B cell (primary cell): ENCODE measurements at regions not wholly inside any gene's neighbourhood (a gene's known extent, or its start where the extent isn't known, plus 50 kb on each side); places are given as distances from the start of the nearest gene placed in this dataset.

Experiments
- ATAC-seq: fragments of 200-7000 bp; cut with Tn5 transposase; one replicate; pipeline ENCODE4 v1.10.0; 2021; ENCODE audit warnings: low read depth, mild to moderate bottlenecking, moderate number of reproducible peaks, moderate library complexity
- CTCF ChIA-PET: fragments of 350-600 bp; sonication (Branson Sonifier 250); formaldehyde crosslinking; loops from one replicate; lab custom pipeline; 2021; ENCODE audit warnings: antibody characterized with exemption, inconsistent platforms; lab: Charles Lee
- POLR2A ChIA-PET: fragments of 350-600 bp; sonication (Branson Sonifier 250); formaldehyde crosslinking; loops from one replicate; lab custom pipeline; 2021; ENCODE audit warnings: antibody characterized with exemption; lab: Charles Lee
- DNase-seq: peaks from one replicate; pipeline ENCODE4 v3.0.0; 2013
- H2AFZ ChIP-seq: 2 replicates; pipeline ENCODE4 v1.6.1; 2012; ENCODE audit warnings: mild to moderate bottlenecking, low read depth, low read length; ENCODE audit not compliant: insufficient read depth, poor library complexity, severe bottlenecking
- H3K27ac ChIP-seq, 2 donors: 1 replicate in 1 of 2; 2 replicates in 1 of 2; pipeline ENCODE4 v1.5.1; 2012 to 2013; ENCODE audit warnings: low read length in 2 of 2, mild to moderate bottlenecking in 2 of 2, moderate library complexity in 1 of 2
- H3K27me3 ChIP-seq, 4 experiments: fragments of 200-600 bp in 1 of 4; sonication (generic) in 1 of 4; replicated peaks in 1 of 4; 1 replicate in 2 of 4; 2 replicates in 2 of 4; pipeline versions ENCODE4 v1.6.1 to v1.7.0; 2013 to 2016; ENCODE audit warnings: low read length in 3 of 4, mild to moderate bottlenecking in 2 of 4, mixed read lengths in 1 of 4, moderate library complexity in 1 of 4; ENCODE audit not compliant: insufficient read depth in 4 of 4, control insufficient read depth in 3 of 4; ENCODE audit errors: control extremely low read depth in 1 of 4
- H3K36me3 ChIP-seq, 2 experiments: replicated peaks in 1 of 2; 1 replicate in 1 of 2; 2 replicates in 1 of 2; pipeline versions ENCODE4 v1.6.1 to v1.7.1; 2013; ENCODE audit warnings: low read length in 1 of 2; ENCODE audit not compliant: insufficient read depth in 2 of 2, control insufficient read depth in 1 of 2; ENCODE audit errors: control extremely low read depth in 1 of 2, extremely low read depth in 1 of 2
- H3K4me1 ChIP-seq, 2 donors: fragments of 200-600 bp in 1 of 2; sonication (generic) in 1 of 2; 1 replicate in 1 of 2; 2 replicates in 1 of 2; pipeline versions ENCODE4 v1.5.1 to v1.6.1; 2013 to 2017; ENCODE audit warnings: low read length in 2 of 2; ENCODE audit not compliant: control insufficient read depth in 2 of 2, insufficient read depth in 2 of 2
- H3K4me2 ChIP-seq: replicated peaks from 2 replicates; pipeline ENCODE3; 2012; ENCODE audit warnings: mild to moderate bottlenecking, low read depth, low read length; ENCODE audit not compliant: poor library complexity, severe bottlenecking
- H3K4me3 ChIP-seq, 5 experiments: fragments of 200-600 bp in 1 of 5; sonication (generic) in 1 of 5; 1 replicate in 3 of 5; 2 replicates in 2 of 5; pipeline versions ENCODE4 v1.5.1 to v1.7.0; 2011 to 2016; ENCODE audit warnings: low read length in 4 of 5, mild to moderate bottlenecking in 4 of 5, low read depth in 2 of 5, control low read depth in 1 of 5, moderate library complexity in 1 of 5; ENCODE audit not compliant: insufficient read depth in 1 of 5; ENCODE audit errors: control extremely low read depth in 1 of 5, extremely low read depth in 1 of 5
- H3K79me2 ChIP-seq: fragments of 200-600 bp; sonication (generic); one replicate; pipeline ENCODE4 v1.6.0; 2016; ENCODE audit warnings: low read length; ENCODE audit not compliant: control insufficient read depth, insufficient read depth
- H3K9ac ChIP-seq: fragments of 200-600 bp; sonication (generic); 2 replicates; pipeline ENCODE4 v1.6.1; 2017; ENCODE audit warnings: mild to moderate bottlenecking, low read length, moderate library complexity
- H3K9me3 ChIP-seq, 3 donors: one replicate each; pipeline versions ENCODE4 v1.6.1 to v1.7.1; 2013; ENCODE audit warnings: low read length in 2 of 3; ENCODE audit not compliant: control insufficient read depth in 2 of 3, insufficient read depth in 1 of 3; ENCODE audit errors: control extremely low read depth in 1 of 3
- H4K20me1 ChIP-seq: 2 replicates; pipeline ENCODE4 v1.6.0; 2012; ENCODE audit warnings: mild to moderate bottlenecking, low read length; ENCODE audit not compliant: insufficient read depth, control insufficient read depth, poor library complexity, severe bottlenecking
- H3K27ac Mint-ChIP-seq: one replicate; pipeline ENCODE4 v1.8.0; 2021; ENCODE audit warnings: mixed read lengths
- H3K27me3 Mint-ChIP-seq: one replicate; pipeline ENCODE4 v1.8.0; 2021; ENCODE audit warnings: mixed read lengths
- H3K4me1 Mint-ChIP-seq: one replicate; pipeline ENCODE4 v1.8.0; 2021; ENCODE audit warnings: mixed read lengths
- H3K4me3 Mint-ChIP-seq: one replicate; pipeline ENCODE4 v1.8.0; 2021; ENCODE audit warnings: mixed read lengths
- H3K9me3 Mint-ChIP-seq: one replicate; pipeline ENCODE4 v1.8.0; 2022; ENCODE audit warnings: mixed read lengths; ENCODE audit not compliant: insufficient read depth
- EZH2 ChIP-seq: IDR thresholded peaks from 2 replicates; pipeline ENCODE4 v1.6.1; 2012; ENCODE audit warnings: borderline replicate concordance, low read depth, mild to moderate bottlenecking, moderate library complexity, low read length; ENCODE audit not compliant: insufficient read depth, poor library complexity, severe bottlenecking
- WGBS: methylation state at CpG from one replicate; pipeline ENCODE4 v1.1.5; 2013; ENCODE audit warnings: missing lambda C conversion rate; ENCODE audit not compliant: insufficient coverage; 5-methylcytosine and 5-hydroxymethylcytosine counted together
- intact Hi-C: fragments of 100-400 bp; cut with micrococcal nuclease; formaldehyde crosslinking; loops from one replicate; pipeline ENCODE4 v1.10.0; 2022
- TF ChIP-seq, protein P1 (sequence below): fragments of 200-600 bp; IDR thresholded peaks from one replicate; pipeline ENCODE4 v1.8.0; 2022; ENCODE audit warnings: antibody characterized with exemption, mild to moderate bottlenecking

DNA sequence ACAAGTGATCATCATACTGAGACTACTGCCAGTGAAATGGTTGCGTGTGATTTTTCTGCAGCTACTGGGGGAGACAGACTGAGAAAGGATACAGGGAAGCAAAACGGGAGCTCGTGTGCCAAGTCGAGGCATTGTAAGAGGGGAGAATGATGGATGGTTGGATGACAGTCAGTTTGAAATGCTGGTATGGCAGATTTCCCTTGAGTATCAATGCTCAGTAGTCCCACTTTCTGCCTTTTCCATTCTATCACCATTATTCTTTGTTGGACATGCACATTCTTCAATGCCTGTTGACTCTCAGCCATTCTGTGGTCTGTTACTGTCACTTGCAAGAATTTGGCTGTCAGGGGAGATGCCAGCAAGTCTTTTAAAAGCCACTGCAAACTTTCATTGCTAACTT lies 510.6 kb upstream of the RBFOX1 start:
- H3K79me2 ChIP-seq: no peaks in the 10 kb centered on the region
- no peak overlapping the region for H2AFZ ChIP-seq
- Mint-ChIP-seq H3K27me3 (no peaks in the 10 kb centered on the region), H3K9me3 (peaks cover 7% of the 10 kb centered on the region), H3K4me1 (no peaks in the 10 kb centered on the region), H3K27ac (no peak overlapping the region), H3K4me3 (no peak overlapping the region)
- no peaks in the 10 kb centered on the region for H3K4me1 ChIP-seq
- ChIA-PET POLR2A (no interaction called here), CTCF (no interaction called here)
- TF ChIP-seq, protein P1, sequence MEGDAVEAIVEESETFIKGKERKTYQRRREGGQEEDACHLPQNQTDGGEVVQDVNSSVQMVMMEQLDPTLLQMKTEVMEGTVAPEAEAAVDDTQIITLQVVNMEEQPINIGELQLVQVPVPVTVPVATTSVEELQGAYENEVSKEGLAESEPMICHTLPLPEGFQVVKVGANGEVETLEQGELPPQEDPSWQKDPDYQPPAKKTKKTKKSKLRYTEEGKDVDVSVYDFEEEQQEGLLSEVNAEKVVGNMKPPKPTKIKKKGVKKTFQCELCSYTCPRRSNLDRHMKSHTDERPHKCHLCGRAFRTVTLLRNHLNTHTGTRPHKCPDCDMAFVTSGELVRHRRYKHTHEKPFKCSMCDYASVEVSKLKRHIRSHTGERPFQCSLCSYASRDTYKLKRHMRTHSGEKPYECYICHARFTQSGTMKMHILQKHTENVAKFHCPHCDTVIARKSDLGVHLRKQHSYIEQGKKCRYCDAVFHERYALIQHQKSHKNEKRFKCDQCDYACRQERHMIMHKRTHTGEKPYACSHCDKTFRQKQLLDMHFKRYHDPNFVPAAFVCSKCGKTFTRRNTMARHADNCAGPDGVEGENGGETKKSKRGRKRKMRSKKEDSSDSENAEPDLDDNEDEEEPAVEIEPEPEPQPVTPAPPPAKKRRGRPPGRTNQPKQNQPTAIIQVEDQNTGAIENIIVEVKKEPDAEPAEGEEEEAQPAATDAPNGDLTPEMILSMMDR: no peak
- TF ChIP-seq EZH2: no peak
- 76% methylated on average over 4 of the region's 4 CpGs for WGBS
- intact Hi-C loops: no loop called here
- H3K4me2 ChIP-seq: no peak overlapping the region
- no peaks in the 10 kb centered on the region for H3K27me3 ChIP-seq
- no peak overlapping the region for H3K9ac ChIP-seq
- H4K20me1 ChIP-seq: no peaks in the 10 kb centered on the region
- no peak for DNase-seq
- no peak for ATAC-seq
- H3K36me3 ChIP-seq: no peaks in the 10 kb centered on the region
- no peak overlapping the region for H3K4me3 ChIP-seq
- H3K9me3 ChIP-seq: peaks cover 0 to 6% (median 0%) of the 10 kb centered on the region in 3 donors
- no peak overlapping the region for H3K27ac ChIP-seq

DNA sequence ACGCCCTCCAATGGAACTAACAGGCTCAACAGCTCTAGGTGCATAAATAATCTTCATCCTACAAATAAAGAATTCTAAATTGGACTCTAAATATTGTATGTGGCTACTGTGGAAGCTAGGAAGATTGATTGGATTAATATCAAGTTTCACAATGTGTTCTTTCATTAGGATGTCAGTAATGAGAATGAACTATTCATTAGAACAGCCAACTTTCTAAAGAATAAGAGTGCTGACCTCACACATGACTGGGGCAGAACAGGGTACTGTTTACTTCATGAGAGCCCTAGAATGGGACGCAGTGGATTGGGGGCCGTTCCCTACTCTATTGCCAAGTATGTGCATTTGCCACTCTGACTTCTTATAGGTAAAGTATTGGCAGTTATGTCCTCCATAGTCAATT lies 528.2 kb upstream of the RBFOX1 start:
- intact Hi-C loops: no loop called here
- H3K9me3 Mint-ChIP-seq: peaks cover 4% of the 10 kb centered on the region
- no peak for DNase-seq
- ATAC-seq: no peak
- WGBS: no CpG with 5 or more reads among the region's 3 CpGs
- H3K4me1 Mint-ChIP-seq: no peaks in the 10 kb centered on the region
- POLR2A ChIA-PET: no interaction called here
- no peaks in the 10 kb centered on the region for H3K79me2 ChIP-seq
- TF ChIP-seq, protein P1: no peak
- no peak for TF ChIP-seq EZH2
- H3K4me1 ChIP-seq: no peaks in the 10 kb centered on the region
- no peak overlapping the region for H3K4me3 ChIP-seq
- CTCF ChIA-PET: no interaction called here
- peaks cover 0 to 3% (median 0%) of the 10 kb centered on the region in 3 donors for H3K9me3 ChIP-seq
- H3K27ac ChIP-seq: no peak overlapping the region
- H3K27me3 Mint-ChIP-seq: no peaks in the 10 kb centered on the region
- H2AFZ ChIP-seq: no peak overlapping the region
- no peak overlapping the region for H3K4me2 ChIP-seq
- no peak overlapping the region for H3K9ac ChIP-seq
- H4K20me1 ChIP-seq: no peaks in the 10 kb centered on the region
- no peak overlapping the region for H3K4me3 Mint-ChIP-seq
- H3K36me3 ChIP-seq: no peaks in the 10 kb centered on the region
- no peak overlapping the region for H3K27ac Mint-ChIP-seq
- no peaks in the 10 kb centered on the region for H3K27me3 ChIP-seq
